CD14-positive monocyte (primary cell): ENCODE measurements at regions not wholly inside any gene's neighbourhood (a gene's known extent, or its start where the extent isn't known, plus 50 kb on each side); places are given as distances from the start of the nearest gene placed in this dataset.

Experiments
- DNase-seq, 3 donors: peaks; one replicate each; pipeline ENCODE4 v3.0.0-alpha.2; 2011 to 2022
- H2AFZ ChIP-seq: 2 replicates; pipeline ENCODE4 v1.6.0; 2012; ENCODE audit warnings: mild to moderate bottlenecking, low read depth, low read length, inconsistent platforms; ENCODE audit not compliant: insufficient read depth, poor library complexity, severe bottlenecking
- H3K27ac ChIP-seq, 2 donors: 1 replicate in 1 of 2; 2 replicates in 1 of 2; pipeline ENCODE4 v1.5.1; 2012 to 2013; ENCODE audit warnings: low read length in 2 of 2, control low read depth in 1 of 2, inconsistent platforms in 1 of 2, low read depth in 1 of 2, mild to moderate bottlenecking in 1 of 2
- H3K27me3 ChIP-seq, 2 donors: one replicate each; pipeline versions ENCODE4 v1.6.0 to v1.6.1; 2011 to 2013; ENCODE audit warnings: low read length in 2 of 2; ENCODE audit not compliant: control insufficient read depth in 2 of 2, insufficient read depth in 2 of 2
- H3K36me3 ChIP-seq, 2 donors: replicated peaks in 1 of 2; 1 replicate in 1 of 2; 2 replicates in 1 of 2; pipeline versions ENCODE4 v1.5.1 to v1.6.1; 2012 to 2013; ENCODE audit warnings: low read length in 2 of 2, control low read depth in 1 of 2, inconsistent platforms in 1 of 2, mild to moderate bottlenecking in 1 of 2; ENCODE audit not compliant: insufficient read depth in 2 of 2, control insufficient read depth in 1 of 2
- H3K4me1 ChIP-seq, 2 donors: 1 replicate in 1 of 2; 2 replicates in 1 of 2; pipeline versions ENCODE4 v1.5.1 to v1.6.1; 2012 to 2013; ENCODE audit warnings: low read length in 2 of 2, control low read depth in 1 of 2, inconsistent platforms in 1 of 2, mild to moderate bottlenecking in 1 of 2, moderate library complexity in 1 of 2; ENCODE audit not compliant: insufficient read depth in 2 of 2, control insufficient read depth in 1 of 2
- H3K4me2 ChIP-seq: replicated peaks from 2 replicates; pipeline ENCODE3; 2012; ENCODE audit warnings: low read length, moderate library complexity, mild to moderate bottlenecking; ENCODE audit not compliant: poor library complexity, severe bottlenecking; ENCODE audit errors: extremely low read depth
- H3K4me3 ChIP-seq, 3 experiments: fragments of 200-600 bp in 1 of 3; sonication (generic) in 1 of 3; replicated peaks in 1 of 3; 1 replicate in 2 of 3; 2 replicates in 1 of 3; pipeline ENCODE4 v1.5.1; 2011 to 2013; ENCODE audit warnings: low read length in 3 of 3, mild to moderate bottlenecking in 3 of 3, control low read depth in 2 of 3, low read depth in 2 of 3, inconsistent platforms in 1 of 3, moderate library complexity in 1 of 3
- H3K79me2 ChIP-seq: 2 replicates; pipeline ENCODE4 v1.6.0; 2012; ENCODE audit warnings: mild to moderate bottlenecking, control low read depth, inconsistent platforms, low read length, moderate library complexity; ENCODE audit not compliant: insufficient read depth
- H3K9ac ChIP-seq: 2 replicates; pipeline ENCODE4 v1.6.0; 2017; ENCODE audit warnings: low read length, mild to moderate bottlenecking; ENCODE audit not compliant: insufficient read depth, poor library complexity, severe bottlenecking
- H3K9me3 ChIP-seq, 2 donors: replicated peaks in 1 of 2; 1 replicate in 1 of 2; 2 replicates in 1 of 2; pipeline versions ENCODE4 v1.5.1 to v1.6.1; 2012 to 2013; ENCODE audit warnings: low read length in 2 of 2, control low read depth in 1 of 2; ENCODE audit not compliant: control insufficient read depth in 1 of 2, insufficient read depth in 1 of 2
- H4K20me1 ChIP-seq: 2 replicates; pipeline ENCODE4 v1.6.0; 2012; ENCODE audit warnings: mild to moderate bottlenecking, low read length, control low read depth, moderate library complexity; ENCODE audit not compliant: insufficient read depth
- H3K27ac Mint-ChIP-seq, 7 donors: one replicate each; pipeline ENCODE4 v1.8.0; 2020; ENCODE audit warnings: mild to moderate bottlenecking in 7 of 7, mixed read lengths in 7 of 7, moderate library complexity in 6 of 7, inconsistent platforms in 2 of 7
- H3K27me3 Mint-ChIP-seq, 3 donors: one replicate each; pipeline ENCODE4 v1.8.0; 2021 to 2022; ENCODE audit warnings: low read depth in 3 of 3, mild to moderate bottlenecking in 3 of 3, mixed read lengths in 3 of 3, moderate library complexity in 3 of 3, inconsistent platforms in 1 of 3
- H3K36me3 Mint-ChIP-seq, 2 donors: one replicate each; pipeline ENCODE4 v1.8.0; 2020; ENCODE audit warnings: mixed read lengths in 2 of 2, inconsistent platforms in 1 of 2, mild to moderate bottlenecking in 1 of 2
- H3K4me1 Mint-ChIP-seq: one replicate; pipeline ENCODE4 v1.8.0; 2020; ENCODE audit warnings: mild to moderate bottlenecking, mixed read lengths
- H3K4me3 Mint-ChIP-seq, 2 donors: one replicate each; pipeline ENCODE4 v1.8.0; 2020; ENCODE audit warnings: mild to moderate bottlenecking in 2 of 2, mixed read lengths in 2 of 2, moderate library complexity in 1 of 2
- H3K9me3 Mint-ChIP-seq, 7 donors: one replicate each; pipeline ENCODE4 v1.8.0; 2020 to 2022; ENCODE audit warnings: mixed read lengths in 7 of 7, mild to moderate bottlenecking in 6 of 7, moderate library complexity in 6 of 7, inconsistent platforms in 2 of 7
- WGBS: methylation state at CpG from one replicate; pipeline ENCODE4 v1.1.5; 2013; ENCODE audit warnings: missing lambda C conversion rate; ENCODE audit not compliant: insufficient coverage; 5-methylcytosine and 5-hydroxymethylcytosine counted together
- intact Hi-C, 2 donors: fragments of 100-400 bp; cut with micrococcal nuclease; formaldehyde crosslinking; loops; one replicate each; pipeline versions ENCODE4 v1.15.0 to v1.15.1; 2023
- TF ChIP-seq, protein P1 (sequence below): fragments of 200-600 bp; IDR thresholded peaks from one replicate; pipeline ENCODE4 v1.8.0; 2022; ENCODE audit warnings: antibody characterized with exemption, mild to moderate bottlenecking

DNA sequence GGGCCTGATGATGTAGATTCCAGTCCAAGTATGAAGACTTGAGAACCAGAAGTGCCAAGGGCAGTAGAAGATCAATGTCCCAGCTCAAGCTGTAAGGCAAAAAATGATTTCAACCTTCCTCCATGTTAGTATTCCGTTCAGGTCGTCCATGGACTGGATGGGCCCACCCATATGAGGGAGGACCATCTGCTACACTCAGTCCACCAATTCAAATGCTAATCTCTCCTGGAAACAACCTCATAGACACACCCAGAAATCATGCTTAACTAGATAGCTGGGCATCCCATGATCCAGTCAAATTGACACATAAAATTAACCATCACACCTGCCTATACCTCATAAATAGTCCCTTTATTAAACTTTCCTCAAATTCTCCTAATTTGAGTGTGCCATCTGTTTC lies 73.3 kb upstream of the NFASC start:
- H3K36me3 Mint-ChIP-seq, result no peaks in the 10 kb centered on the region
- intact Hi-C loops, result no loop called here
- H3K9me3 Mint-ChIP-seq, result peaks cover 0 to 3% (median 0%) of the 10 kb centered on the region in 7 donors
- no peak overlapping the region for H3K4me3 ChIP-seq
- H3K27ac Mint-ChIP-seq, result no peak overlapping the region
- H3K4me1 ChIP-seq, result peaks cover 0 to 4% of the 10 kb centered on the region in 2 donors
- H3K27me3 Mint-ChIP-seq, result peaks cover 4 to 11% (median 9%) of the 10 kb centered on the region in 3 donors
- TF ChIP-seq, protein P1, sequence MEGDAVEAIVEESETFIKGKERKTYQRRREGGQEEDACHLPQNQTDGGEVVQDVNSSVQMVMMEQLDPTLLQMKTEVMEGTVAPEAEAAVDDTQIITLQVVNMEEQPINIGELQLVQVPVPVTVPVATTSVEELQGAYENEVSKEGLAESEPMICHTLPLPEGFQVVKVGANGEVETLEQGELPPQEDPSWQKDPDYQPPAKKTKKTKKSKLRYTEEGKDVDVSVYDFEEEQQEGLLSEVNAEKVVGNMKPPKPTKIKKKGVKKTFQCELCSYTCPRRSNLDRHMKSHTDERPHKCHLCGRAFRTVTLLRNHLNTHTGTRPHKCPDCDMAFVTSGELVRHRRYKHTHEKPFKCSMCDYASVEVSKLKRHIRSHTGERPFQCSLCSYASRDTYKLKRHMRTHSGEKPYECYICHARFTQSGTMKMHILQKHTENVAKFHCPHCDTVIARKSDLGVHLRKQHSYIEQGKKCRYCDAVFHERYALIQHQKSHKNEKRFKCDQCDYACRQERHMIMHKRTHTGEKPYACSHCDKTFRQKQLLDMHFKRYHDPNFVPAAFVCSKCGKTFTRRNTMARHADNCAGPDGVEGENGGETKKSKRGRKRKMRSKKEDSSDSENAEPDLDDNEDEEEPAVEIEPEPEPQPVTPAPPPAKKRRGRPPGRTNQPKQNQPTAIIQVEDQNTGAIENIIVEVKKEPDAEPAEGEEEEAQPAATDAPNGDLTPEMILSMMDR, result no peak
- H4K20me1 ChIP-seq, result no peaks in the 10 kb centered on the region
- H3K4me3 Mint-ChIP-seq, result no peak overlapping the region
- no peak overlapping the region for H3K27ac ChIP-seq
- H3K79me2 ChIP-seq, result no peaks in the 10 kb centered on the region
- H3K9me3 ChIP-seq, result no peaks in the 10 kb centered on the region
- H3K27me3 ChIP-seq, result no peaks in the 10 kb centered on the region
- no peaks in the 10 kb centered on the region for H3K4me1 Mint-ChIP-seq
- DNase-seq, result no peak
- H3K4me2 ChIP-seq, result no peak overlapping the region
- H2AFZ ChIP-seq, result no peak overlapping the region
- no peaks in the 10 kb centered on the region for H3K36me3 ChIP-seq
- H3K9ac ChIP-seq, result no peak overlapping the region
- 100% methylated on average over 1 of the region's 2 CpGs for WGBS

DNA sequence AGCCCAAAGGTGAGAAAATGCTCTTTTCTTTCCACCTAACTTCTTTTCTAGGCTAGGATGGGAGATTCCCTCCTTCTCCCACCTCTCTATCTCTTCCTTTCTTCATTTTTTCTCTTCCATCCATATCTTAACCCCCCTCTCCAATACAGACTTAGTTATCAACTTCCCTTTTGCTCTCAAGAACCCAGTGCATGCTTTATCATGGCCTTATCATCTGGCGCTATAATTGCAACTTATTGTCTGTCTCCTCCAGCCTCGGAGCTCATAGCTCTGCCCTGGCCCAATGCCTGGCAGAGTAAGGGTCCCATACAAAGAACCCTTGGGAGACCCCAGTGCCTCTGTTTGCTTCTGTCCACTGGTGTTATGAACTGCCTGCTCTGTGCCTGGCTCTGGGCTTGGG lies 71.0 kb upstream of the NFASC start:
- Histone ChIP-seq H3K27ac (no peak overlapping the region), H3K4me3 (no peak overlapping the region), H3K4me1 (peaks cover 0 to 12% of the 10 kb centered on the region in 2 donors), H3K4me2 (no peak overlapping the region), H2AFZ (no peak overlapping the region), H3K9me3 (no peaks in the 10 kb centered on the region), H3K79me2 (no peaks in the 10 kb centered on the region), H3K27me3 (no peaks in the 10 kb centered on the region), H3K36me3 (no peaks in the 10 kb centered on the region), H3K9ac (no peak overlapping the region), H4K20me1 (no peaks in the 10 kb centered on the region)
- intact Hi-C loops, result no loop called here
- TF ChIP-seq, protein P1, result no peak
- peaks cover 2 to 7% (median 4%) of the 10 kb centered on the region in 3 donors for H3K27me3 Mint-ChIP-seq
- no peak for DNase-seq
- H3K36me3 Mint-ChIP-seq, result no peaks in the 10 kb centered on the region
- H3K4me3 Mint-ChIP-seq, result no peak overlapping the region
- peaks cover 0 to 3% (median 0%) of the 10 kb centered on the region in 7 donors for H3K9me3 Mint-ChIP-seq
- no peaks in the 10 kb centered on the region for H3K4me1 Mint-ChIP-seq
- 47% methylated on average over 2 of the region's 2 CpGs for WGBS
- H3K27ac Mint-ChIP-seq, result no peak overlapping the region
